HT-29 (cell line): ENCODE measurements at regions not wholly inside any gene's neighbourhood (a gene's known extent, or its start where the extent isn't known, plus 50 kb on each side); places are given as distances from the start of the nearest gene placed in this dataset.
"Not testable (repeated sequence)": the region's sequence is repeated elsewhere in the genome, so short reads cannot be mapped to it uniquely, and the experiment has no call there.

Experiments used
- DNase-seq: peaks from one replicate; pipeline ENCODE4 v3.0.0-alpha.2; 2015; ENCODE audit warnings: low spot score

DNA sequence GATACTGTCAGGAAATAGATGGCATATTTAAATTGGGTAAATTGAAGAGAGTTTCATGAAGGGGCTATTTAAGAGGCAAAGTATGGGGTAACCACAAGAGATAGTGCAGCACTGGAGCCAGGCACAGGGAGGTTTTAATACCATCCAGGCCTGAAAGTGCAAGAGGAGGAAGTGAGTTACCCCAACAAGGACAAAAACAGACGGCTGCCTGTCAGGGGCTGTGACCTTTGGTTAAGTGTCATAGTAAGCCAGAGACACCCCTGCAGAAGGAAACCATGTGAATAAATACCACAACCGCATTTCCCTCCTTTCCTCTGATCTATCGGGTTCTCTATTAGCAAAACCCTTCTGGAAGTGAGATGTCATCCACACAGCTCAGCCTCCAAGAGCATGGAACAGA is 122.0 kb upstream of the DHRS4 start:
- no peak for DNase-seq

DNA sequence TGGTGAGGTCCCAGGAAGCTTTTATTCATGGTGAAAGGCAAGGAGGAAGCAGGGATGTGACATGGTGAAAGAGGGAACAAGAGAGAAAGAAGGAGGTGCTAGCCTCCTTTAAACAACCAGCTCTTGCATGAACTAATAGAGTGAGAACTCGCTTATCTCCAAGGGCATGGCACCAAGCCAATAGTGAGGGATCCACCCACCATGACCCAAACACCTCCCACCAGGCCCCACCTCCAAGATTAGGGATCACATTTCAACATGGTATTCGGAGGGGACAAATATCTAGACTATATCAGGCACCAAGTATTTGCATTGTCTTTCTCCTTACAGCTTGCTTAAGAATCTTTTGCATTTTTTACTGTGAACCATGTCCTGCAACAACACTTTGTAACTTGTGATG is 91.9 kb upstream of the DHRS4 start:
- DNase-seq: peak; percentile 2

DNA sequence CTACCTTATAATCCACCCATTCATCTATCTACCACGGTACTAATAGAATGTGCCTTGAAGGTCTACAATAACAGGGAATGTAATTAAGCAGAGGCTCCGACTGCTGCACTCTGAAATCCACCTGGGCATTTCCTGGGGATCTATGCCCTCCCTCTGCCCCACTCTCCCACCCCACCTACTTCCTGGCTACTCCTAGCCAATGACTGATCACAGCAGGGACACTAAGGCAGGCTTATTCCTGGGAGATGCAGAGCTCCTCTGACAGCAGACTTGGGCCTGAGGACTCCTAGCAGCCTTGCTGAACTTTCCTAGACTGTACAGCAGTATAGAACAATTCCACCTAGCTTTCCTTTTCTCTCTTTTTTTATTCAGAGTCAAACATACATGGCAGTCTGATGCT is 91.1 kb upstream of the DHRS4 start:
- DNase-seq: no peak

DNA sequence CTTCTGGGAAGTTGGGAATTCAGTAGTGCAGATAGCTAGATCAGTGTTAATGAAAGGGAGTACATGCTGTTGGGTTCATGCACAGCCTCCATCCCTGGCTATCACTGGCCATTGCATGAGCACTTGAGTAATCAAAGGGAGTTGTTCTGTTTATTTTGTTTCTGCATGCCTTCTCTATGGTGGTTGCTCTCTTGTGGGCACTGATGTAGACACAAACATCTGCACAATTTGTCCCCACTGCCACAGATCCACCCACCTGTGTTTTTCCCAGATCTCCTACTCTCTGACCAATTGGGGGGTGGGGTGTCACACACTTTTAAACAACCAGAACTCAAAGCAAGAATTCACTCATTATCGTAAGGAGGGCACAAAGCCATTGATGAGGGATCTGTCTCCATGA is 89.7 kb upstream of the DHRS4 start:
- DNase-seq: no peak

DNA sequence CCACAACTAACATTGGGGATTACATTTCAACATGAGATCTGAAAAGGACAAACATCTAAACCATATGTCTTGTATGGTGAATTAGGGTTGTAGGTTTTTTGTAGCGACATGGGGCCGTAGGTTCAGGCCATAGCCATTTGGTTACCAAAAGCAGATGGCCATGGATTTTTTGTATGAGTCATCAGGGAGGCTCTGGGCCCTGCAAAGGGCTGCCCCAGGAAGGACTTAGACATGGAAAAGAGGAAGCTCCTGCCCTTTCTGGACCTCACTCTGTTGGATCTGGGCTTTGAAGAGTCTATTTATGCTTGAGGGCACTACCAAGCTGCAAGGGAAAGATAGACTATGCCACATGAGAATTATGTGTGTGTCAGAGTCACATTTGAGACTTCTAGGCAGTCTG is 89.3 kb upstream of the DHRS4 start:
- DNase-seq: no peak

DNA sequence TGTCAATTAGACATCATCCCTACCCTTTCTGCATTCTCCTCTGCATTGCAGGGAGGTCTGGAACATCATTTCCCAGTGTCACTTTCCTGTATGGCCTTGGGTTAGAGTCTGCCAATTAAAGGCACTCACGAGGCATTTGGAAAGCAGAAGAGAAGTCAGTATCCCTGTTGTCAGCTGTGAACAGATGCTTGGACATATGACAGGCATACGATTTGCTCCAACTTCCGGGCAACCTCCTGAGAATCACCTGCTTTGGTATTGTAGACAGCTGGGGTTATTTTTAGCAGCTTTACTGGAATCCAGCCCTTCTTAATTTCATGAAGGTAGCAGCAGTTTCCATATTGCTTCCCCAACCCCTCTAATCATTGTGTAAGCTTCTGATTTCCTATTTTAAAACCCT is 88.7 kb upstream of the DHRS4 start:
- DNase-seq: no peak

DNA sequence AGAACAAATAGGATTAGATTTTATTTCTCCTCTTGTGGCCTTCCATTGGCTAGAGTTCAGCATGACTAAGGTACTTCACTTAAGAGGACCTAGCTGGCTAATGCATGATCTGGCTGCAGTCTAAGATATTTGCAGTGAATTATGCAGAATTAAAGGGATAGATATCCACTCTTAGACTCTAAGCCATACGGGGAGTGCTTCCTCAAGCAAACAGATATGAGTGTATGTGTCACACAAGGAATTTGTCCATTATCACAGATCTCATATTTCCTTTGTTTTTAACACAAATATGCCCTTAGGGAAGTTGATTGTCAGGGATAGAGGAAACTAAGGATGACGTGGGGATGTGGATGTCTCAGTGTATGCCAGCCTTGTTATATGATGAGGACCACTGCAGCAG is 88.1 kb upstream of the DHRS4 start:
- DNase-seq: no peak

DNA sequence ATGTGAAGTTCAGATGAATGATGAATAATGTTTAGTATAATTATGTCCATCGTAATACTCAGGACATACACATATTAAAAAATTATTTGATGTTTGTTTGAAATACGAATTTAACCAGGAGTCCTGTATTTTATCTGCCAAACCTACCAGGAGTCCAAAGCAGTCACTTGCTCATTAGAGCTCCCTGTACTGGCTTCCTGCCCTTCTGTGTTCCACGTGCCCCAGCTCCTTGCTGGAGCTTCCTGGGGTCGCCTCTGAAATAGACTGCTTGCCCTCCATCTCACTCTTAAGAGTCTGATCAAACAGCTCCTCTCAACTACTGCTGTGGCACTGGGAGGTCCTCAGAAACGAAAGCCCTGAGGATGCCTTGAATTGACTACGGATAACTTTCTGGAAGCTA is 87.3 kb upstream of the DHRS4 start:
- no peak for DNase-seq

DNA sequence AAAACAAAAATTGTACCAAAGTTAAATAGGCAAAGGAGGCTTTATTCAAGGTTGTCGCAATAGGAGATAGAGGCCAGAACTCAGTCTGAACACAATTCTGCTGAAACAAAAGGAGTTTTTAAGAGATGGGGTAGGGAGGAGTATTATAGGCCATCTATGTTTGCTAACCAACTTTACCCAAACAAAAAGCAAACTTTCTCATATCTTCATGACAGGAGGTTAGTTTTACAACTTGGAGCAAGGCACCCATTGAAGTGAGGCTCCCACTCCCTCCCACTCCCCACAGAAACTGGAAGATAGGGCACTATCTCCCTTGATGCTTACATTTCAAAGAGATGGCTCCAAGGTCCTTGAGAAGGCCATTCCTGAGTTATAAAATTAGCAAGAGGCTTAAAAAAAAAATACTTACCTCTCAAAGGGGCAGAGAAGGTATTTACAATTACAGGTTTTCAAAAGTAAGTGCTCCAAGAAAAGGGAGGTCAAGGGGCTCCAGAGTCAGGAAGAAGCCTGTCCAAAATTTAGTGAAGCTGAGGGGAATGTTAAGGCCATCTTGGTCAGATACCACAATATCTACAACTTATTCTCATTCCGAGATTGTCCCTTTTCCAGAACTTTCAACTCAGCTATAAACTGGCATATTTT is 84.4 kb upstream of the DHRS4 start:
- no peak for DNase-seq

DNA sequence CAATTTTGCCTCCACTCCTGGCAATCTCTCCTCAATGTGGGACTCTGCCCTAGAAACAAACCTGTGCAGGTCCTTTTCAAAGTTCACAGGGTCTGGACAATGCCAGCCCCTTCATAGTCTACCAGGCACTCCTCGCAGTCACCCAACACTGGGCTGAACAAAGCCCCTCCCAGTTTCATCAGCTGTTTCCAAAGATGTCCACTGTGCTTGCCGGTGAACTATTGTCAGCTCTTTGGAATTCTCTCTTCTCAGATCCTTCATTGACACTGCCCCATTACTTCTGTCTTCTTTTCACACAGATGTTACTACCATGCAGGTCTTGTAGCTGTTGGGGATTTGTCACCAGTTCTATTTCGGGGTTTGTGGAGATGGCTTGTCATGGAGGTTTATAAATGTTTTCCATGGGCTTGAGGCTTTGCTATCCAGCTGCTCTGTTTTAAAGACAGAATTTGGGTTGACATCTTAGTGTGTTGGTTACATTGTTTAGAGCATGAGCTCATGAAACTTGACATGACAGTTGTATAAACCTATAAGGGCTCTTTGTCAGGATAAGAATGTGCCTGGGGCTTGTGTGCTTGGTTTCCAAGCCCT is 77.3 kb upstream of the DHRS4 start:
- DNase-seq: no peak

DNA sequence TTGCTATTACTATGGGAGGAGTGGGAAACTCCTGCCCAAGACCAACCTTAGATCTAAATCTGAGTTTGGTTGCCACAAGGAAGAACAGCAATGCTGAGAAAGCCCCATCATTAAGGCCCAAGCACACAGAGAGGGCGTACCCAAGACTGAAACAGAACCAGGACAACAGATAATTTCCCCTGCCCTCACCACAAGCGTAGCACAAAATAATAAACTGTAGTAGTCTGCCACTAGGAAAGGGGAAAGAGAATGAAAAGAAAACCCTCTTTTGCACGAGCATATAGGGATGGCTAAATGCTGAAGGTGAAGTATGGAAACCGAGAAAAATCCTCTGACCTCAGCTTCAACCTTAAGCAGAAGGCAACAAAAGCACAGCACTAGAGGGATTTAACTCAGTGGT is 76.5 kb upstream of the DHRS4 start:
- DNase-seq: no peak

DNA sequence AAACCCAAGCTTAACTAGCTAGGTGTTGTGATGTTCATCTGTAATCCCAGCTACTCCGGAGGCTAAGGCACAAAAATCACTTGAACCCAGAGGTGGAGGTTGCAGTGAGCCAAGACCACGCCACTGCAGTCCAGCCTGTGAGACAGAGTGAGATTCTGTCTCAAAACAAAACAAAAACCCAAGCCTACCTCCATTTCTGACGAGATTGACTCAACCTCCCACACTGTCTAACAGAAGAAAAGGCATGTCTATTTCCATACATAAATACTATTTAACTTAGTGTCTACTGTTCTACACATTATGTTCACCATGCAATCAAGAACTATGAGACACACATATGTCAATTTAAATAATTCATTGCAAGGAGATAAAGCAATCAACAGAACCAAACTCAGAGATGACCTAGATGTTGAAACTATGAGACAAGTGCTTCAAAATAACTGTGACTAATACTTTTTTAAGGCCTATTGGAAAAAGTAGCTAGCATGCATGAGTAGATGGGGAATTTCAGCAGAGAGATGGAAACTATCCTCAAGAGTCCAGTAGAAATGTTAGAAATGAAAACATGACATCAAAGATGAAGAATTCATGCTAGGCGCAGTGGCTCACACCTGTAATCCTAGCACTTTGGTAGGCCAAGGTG is 75.9 kb upstream of the DHRS4 start:
- DNase-seq: no peak

DNA sequence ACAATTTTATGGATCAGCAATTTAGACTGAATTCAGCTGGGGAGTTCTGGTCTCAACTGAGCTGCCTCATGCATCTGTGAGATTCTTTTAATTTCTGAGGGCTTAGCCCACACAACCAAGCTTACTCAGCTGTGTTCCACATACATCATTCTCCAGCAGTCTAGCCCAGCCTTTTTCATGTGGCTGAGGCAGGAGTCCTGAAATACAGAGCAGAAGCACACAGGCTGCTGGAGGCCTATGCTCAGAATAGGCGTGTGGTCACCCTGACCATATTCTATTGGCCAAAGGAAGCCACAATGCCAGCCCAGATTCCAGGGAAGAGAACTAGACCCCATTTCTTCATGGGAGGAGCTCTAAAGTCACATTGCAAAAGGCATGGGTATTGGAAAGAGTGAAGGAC is 72.3 kb upstream of the DHRS4 start:
- DNase-seq: no peak

DNA sequence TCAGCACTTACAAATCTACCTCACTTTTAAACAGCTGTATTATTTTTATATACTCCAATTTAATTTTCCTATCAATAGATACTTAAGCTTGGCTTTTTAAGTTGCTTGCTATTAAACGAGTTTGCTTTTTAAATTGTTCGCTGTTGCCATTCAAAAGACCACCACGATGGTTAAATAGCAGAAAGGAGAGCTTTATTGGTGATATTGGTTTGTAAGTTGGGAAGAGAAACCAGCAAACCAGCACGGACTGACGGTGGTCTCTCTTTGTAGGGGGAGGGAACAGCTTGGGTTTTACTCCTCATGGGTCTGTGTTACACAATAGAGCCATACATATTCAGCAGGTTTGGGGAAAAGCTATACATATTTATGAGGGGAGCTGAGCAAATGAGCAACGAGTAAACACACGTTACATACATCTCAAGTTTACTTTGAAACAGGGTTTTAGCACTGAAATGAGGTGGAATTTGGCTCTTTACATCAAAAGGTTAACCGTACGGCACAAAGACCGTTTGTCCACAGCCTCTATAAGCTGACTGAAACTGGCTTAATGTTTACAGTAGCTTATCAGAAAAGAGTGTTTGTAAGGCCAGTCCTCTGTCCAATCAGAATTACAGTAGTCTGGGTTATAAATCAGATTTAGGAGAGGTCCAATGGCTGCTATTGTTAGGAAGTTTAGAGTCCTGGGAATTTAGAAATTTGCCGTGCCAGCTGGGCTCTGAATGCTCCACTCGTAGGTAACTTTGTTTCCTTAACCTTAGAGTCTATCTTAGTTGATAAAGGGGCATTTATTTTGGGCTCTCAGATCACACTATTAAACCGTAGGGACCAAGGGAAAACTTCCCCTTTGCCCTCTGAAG is 69.7 kb upstream of the DHRS4 start:
- DNase-seq: no peak

DNA sequence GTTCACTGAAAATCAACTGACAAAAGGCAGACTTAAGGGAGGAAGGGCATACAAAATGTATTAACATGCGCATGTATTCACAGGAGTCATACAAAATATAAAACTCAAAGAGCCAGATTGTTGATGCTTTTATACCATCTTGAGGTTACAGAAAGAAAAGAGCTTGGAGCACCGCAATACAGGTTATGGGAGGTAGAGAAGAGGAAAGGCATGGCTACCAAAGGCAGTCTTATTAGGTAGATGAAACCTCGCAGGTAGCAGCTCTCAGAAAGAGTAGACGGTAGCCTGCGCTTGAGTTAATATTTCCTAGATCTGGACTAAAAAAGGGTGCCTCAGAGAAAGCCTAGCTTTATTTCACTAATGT is 69.0 kb upstream of the DHRS4 start:
- no peak for DNase-seq

DNA sequence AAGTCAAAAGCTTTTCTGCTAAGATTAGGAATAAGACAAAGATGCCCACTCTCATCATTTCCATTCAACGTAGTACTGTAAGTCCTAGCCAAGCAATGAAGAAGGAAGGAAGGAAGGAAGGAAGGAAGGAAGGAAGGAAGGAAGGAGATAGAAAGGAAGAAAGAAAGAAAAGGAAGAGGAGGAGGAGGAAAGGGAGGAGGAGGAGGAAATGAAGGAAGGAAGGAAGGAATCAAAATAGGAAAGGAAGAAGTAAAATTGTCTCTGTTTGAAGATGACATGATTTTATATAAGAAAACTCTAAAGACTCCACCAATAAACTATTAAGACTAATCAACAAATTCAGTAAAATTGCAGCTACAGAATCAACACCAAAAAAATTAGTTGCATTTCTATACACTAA is 66.0 kb upstream of the DHRS4 start:
- no peak for DNase-seq

DNA sequence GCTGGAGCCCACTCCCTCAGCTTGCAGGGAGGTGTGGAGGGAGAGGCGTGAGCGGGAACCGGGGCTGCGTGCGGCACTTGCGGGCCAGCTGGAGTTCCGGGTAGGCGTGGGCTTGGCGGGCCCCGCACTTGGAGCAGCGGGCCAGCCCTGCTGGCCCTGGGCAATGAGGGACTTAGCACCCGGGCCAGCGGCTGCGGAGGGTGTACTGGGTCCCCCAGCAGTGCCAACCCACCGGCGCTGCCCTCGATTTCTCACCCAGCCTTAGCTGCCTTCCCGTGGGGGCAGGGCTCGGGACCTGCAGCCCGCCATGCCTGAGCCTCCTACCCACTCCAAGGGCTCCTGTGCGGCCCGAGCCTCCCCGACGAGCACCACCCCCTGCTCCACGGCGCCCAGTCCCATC is 61.9 kb upstream of the DHRS4 start:
- not testable (repeated sequence) for DNase-seq

DNA sequence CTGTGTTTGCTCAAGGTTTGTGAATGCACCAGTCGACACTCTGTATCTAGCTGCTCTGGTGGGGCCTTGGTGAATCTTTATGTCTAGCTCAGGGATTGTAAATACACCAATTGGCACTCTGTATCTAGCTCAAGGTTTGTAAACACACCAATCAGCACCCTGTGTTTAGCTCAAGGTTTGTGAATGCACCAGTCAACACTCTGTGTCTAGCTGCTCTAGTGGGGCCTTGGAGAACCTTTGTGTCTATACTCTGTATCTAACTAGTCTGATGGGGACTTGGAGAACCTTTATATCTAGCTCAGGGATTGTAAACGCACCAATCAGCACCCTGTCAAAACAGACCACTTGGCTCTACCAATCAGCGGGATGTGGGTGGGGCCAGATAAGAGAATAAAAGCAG is 61.3 kb upstream of the DHRS4 start:
- not testable (repeated sequence) for DNase-seq

DNA sequence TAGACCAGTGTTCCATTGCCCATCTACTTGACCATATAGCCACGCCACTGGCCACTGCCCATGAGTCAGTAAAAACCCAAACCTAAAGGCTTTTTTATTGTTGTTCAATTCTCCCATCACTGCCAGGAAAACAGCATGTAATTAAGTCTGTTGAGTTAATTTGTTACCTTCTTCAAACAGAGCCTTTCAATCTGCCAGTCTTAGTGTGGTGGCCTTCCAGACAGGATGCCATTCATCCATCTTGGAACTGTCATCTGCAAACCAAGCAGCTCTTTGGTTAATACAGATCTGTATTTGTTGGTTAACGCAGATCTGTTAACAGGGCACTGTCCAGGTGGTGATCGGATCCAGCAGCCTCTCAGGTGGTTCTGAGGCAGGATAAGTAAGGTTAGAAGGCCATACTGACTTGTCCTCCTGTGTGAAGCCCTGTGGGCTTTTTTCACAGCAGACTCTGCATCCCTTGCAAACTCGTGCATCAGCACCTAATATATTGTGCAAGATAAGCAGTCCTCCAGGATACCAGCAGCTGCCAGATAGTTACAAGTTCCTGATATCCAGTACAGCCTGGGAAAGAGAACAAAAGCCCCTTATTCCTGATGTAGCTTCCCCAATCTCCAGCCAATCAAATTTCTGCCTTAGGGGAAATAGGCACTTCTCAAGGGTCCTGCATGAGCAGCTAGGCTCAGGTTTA is 59.1 kb upstream of the DHRS4 start:
- DNase-seq: no peak

DNA sequence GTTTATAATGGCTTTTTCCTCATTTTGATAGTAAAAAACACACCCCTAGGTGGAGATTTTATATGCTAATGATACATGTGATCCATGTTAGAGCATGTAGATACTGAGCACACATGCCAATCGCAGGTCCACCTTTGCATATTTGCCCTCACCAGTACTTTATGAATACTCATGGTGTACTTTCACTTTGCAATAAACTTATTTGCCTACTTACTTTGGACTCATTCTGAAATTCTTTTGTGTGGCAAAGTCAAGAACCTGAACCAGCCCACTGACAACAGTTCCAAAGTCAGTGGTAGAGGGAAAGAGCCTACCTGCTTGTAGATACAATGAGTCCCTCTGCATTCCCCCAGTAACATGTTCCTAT is 58.5 kb upstream of the DHRS4 start:
- DNase-seq: no peak

DNA sequence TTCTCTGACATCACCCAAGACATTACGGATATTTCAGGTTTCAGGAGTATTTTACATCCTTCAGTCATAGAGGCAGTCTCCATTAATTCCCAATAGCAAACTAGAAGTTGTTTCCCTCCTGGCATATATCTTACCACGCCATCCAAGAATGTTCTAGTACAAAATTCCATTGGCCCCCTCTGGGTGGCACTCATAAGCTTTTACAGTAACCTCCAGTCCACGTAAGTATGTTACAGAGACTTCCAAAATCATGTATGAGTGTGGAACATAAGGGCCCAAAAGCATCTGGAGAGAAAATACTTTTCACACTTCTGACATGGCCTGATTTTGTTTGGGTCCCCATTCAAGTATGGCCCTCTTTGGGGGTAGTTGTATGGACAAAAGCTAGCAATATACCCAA is 58.1 kb upstream of the DHRS4 start:
- no peak for DNase-seq

DNA sequence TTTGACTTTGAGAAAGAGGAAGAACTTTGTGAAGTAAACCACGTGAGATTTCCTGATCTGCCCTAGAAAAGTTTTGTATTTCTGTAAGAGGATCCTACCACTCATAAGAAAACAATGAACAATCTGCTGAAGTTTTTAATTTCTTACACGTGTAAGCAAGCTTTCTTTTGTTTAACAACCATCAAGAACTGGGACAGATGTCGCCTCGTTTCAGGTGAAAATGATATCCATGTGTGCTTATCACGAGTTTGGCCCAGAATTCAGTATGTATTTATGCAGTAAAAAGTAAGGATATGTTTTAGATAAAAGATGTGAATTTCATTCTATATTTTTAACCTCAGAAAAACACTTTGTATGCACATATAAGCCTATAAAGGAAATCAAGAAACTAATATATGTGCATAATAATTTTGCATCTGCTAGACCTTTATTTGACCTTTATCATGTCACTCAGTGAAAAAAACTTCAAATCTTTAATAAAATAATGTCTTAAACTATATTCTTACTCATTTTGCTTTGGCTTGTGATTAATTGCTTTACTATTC is 56.9 kb upstream of the DHRS4 start:
- DNase-seq: no peak
